K562 (cell line): ENCODE measurements at regions not wholly inside any gene's neighbourhood (a gene's known extent, or its start where the extent isn't known, plus 50 kb on each side); places are given as distances from the start of the nearest gene placed in this dataset.

Experiments used
- ATAC-seq: fragments of 200-7000 bp; cut with Tn5 transposase; 3 replicates; pipeline ENCODE4 v1.9.1; 2020; ENCODE audit warnings: moderate library complexity
- BruUV-seq: library from RNA; stranded (reverse); fragments of 400-500 nt; replicated peaks from 2 replicates; lab custom pipeline; 2021; lab: Mats Ljungman, UMichigan
- CTCF ChIA-PET: fragments of 300-600 bp; formaldehyde crosslinking; extraction: SDS; loops from one replicate; lab custom pipeline; 2021; ENCODE audit warnings: low intra/inter-chr PET ratio; lab: Yijun Ruan, JAX
- POLR2A ChIA-PET: fragments of 300-600, 350-650 bp; sonication (Branson Sonifier 250); formaldehyde crosslinking; extraction: SDS; loops from one replicate; lab custom pipeline; 2021; ENCODE audit warnings: antibody characterized with exemption, inconsistent platforms; lab: Yijun Ruan, JAX
- DNase-seq, 4 experiments: peaks; one replicate each; pipeline versions ENCODE4 v3.0.0 to v3.0.0-alpha.2; 2011 to 2018; ENCODE audit warnings: low spot score in 3 of 4, mixed read lengths in 3 of 4; ENCODE audit errors: extremely low read depth in 1 of 4
- FAIRE-seq: peaks from 2 replicates; lab custom pipeline; 2011; peaks lifted over from hg19 to GRCh38; lab: Jason Lieb, UNC
- H2AFZ ChIP-seq: 2 replicates; pipeline ENCODE4 v1.6.0; 2011; ENCODE audit warnings: low read depth, low read length, control low read depth, inconsistent platforms
- H3K27ac ChIP-seq: fragments of 200-600 bp; 3 replicates; pipeline ENCODE4 v1.8.0; 2011; ENCODE audit warnings: low read depth, mild to moderate bottlenecking, control low read depth, inconsistent platforms, low read length, moderate library complexity, mixed read lengths; ENCODE audit errors: extremely low read depth
- H3K27me3 ChIP-seq, 2 experiments: fragments of 300-600 bp in 1 of 2; 2 replicates in 1 of 2; 3 replicates in 1 of 2; pipeline versions ENCODE4 v1.6.0 to v1.8.0; 2011; ENCODE audit warnings: inconsistent platforms in 2 of 2, low read length in 2 of 2, mild to moderate bottlenecking in 1 of 2, mixed read lengths in 1 of 2, moderate library complexity in 1 of 2; ENCODE audit not compliant: control insufficient read depth in 2 of 2, insufficient read depth in 2 of 2
- H3K36me3 ChIP-seq: fragments of 300-600 bp; 3 replicates; pipeline ENCODE4 v1.8.0; 2011; ENCODE audit warnings: mild to moderate bottlenecking, low read length, inconsistent platforms; ENCODE audit not compliant: control insufficient read depth, insufficient read depth
- H3K4me1 ChIP-seq, 2 experiments: fragments of 200-600 bp in 1 of 2; replicated peaks in 1 of 2; 2 replicates in 1 of 2; 3 replicates in 1 of 2; pipeline versions ENCODE4 v1.5.1 to v1.8.0; 2011; ENCODE audit warnings: inconsistent platforms in 2 of 2, low read length in 2 of 2, mild to moderate bottlenecking in 1 of 2, mixed read lengths in 1 of 2, moderate library complexity in 1 of 2; ENCODE audit not compliant: control insufficient read depth in 2 of 2, insufficient read depth in 2 of 2
- H3K4me2 ChIP-seq: 2 replicates; pipeline ENCODE4 v1.6.1; 2011; ENCODE audit warnings: low read length, control low read depth, inconsistent platforms, mixed read lengths; ENCODE audit not compliant: insufficient read depth
- H3K4me3 ChIP-seq: fragments of 200-600 bp; sonication (generic), shearing (Covaris generic); 2 replicates; pipeline ENCODE4 v1.5.1; 2016; ENCODE audit warnings: control low read depth, inconsistent platforms
- H3K79me2 ChIP-seq: fragments of 200-600 bp; 3 replicates; pipeline ENCODE4 v1.8.0; 2011; ENCODE audit warnings: low read length, inconsistent platforms; ENCODE audit not compliant: control insufficient read depth, insufficient read depth
- H3K9ac ChIP-seq, 2 experiments: 2 replicates each; pipeline versions ENCODE4 v1.6.0 to v1.6.1; 2011; ENCODE audit warnings: low read depth in 2 of 2, low read length in 2 of 2, control low read depth in 1 of 2, inconsistent platforms in 1 of 2, mild to moderate bottlenecking in 1 of 2, mixed read lengths in 1 of 2; ENCODE audit not compliant: insufficient read depth in 1 of 2
- H3K9me1 ChIP-seq: one replicate; pipeline ENCODE4 v1.6.0; 2011; ENCODE audit warnings: inconsistent platforms, mild to moderate bottlenecking, low read length, moderate library complexity; ENCODE audit not compliant: control insufficient read depth, insufficient read depth
- H3K9me3 ChIP-seq: replicated peaks from 2 replicates; pipeline ENCODE4 v1.5.1; 2011; ENCODE audit warnings: low read depth, low read length, inconsistent platforms; ENCODE audit not compliant: control insufficient read depth, insufficient read depth
- H4K20me1 ChIP-seq: replicated peaks from 2 replicates; pipeline ENCODE4 v1.6.1; 2011; ENCODE audit warnings: low read length, inconsistent platforms, mixed read lengths; ENCODE audit not compliant: control insufficient read depth, insufficient read depth
- DEAF1 ChIP-seq: fragments of 450-650 bp; formaldehyde crosslinking; IDR thresholded peaks from 2 replicates; pipeline ENCODE4 v1.4.0; 2020; ENCODE audit warnings: mild to moderate bottlenecking, moderate library complexity
- DIDO1 ChIP-seq: fragments of 450-650 bp; IDR thresholded peaks from 2 replicates; pipeline ENCODE4 v1.6.1; 2016; ENCODE audit warnings: low read depth, missing biosample characterization, missing genetic modification characterization
- ELK3 ChIP-seq: fragments of 450-650 bp; formaldehyde crosslinking; IDR thresholded peaks from 2 replicates; pipeline ENCODE4 v1.4.0; 2020; ENCODE audit warnings: mild to moderate bottlenecking
- PTRF ChIP-seq: fragments of 450-650 bp; IDR thresholded peaks from 2 replicates; pipeline ENCODE4 v1.6.1; 2016; ENCODE audit warnings: mild to moderate bottlenecking, missing genetic modification characterization, missing compliant biosample characterization
- REST ChIP-seq, 2 experiments: fragments of 450-650 bp; formaldehyde crosslinking in 1 of 2; IDR thresholded peaks; 2 replicates each; pipeline versions ENCODE4 v1.4.0 to v1.6.1; 2014 to 2020; ENCODE audit warnings: mild to moderate bottlenecking in 2 of 2, borderline replicate concordance in 1 of 2, low read depth in 1 of 2
- SAFB ChIP-seq: fragments of 200-400 bp; formaldehyde crosslinking; IDR thresholded peaks from 2 replicates; pipeline ENCODE4 v1.6.1; 2017; ENCODE audit warnings: low read depth, low read length, borderline replicate concordance
- ZNF23 ChIP-seq: fragments of 250-450 bp; sonication (Bioruptor Pico); IDR thresholded peaks from 2 replicates; pipeline ENCODE4 v1.4.0; 2020; ENCODE audit warnings: mild to moderate bottlenecking
- WGBS: fragments of 100-300 bp; shearing (Covaris generic); methylation state at CpG from one replicate; pipeline ENCODE4 v1.1.6; 2016; ENCODE audit warnings: low coverage, mixed read lengths; ENCODE audit not compliant: insufficient coverage; ENCODE audit errors: missing lambda C conversion rate; 5-methylcytosine and 5-hydroxymethylcytosine counted together
- in situ Hi-C: fragments of 300-500 bp; cut with MboI; formaldehyde crosslinking; loops from 4 replicates; pipeline ENCODE4 v1.15.0; 2018; ENCODE audit warnings: inconsistent platforms, mixed read lengths
- intact Hi-C: fragments of 100-400 bp; cut with micrococcal nuclease; formaldehyde crosslinking; loops from 2 replicates; pipeline ENCODE4 v1.14.2; 2022
- TF ChIP-seq, protein P1 (sequence below): sonication (generic); IDR thresholded peaks from 2 replicates; pipeline ENCODE4 v1.6.1; 2016

- Histone ChIP-seq H3K4me2 (no peak overlapping the region), H3K27ac (no peak overlapping the region), H3K9me1 (no peaks in the 10 kb centered on the region), H2AFZ (no peak overlapping the region), H3K36me3 (no peaks in the 10 kb centered on the region), H3K9ac (no peak overlapping the region), H3K4me1 (no peaks in the 10 kb centered on the region), H3K4me3 (no peak overlapping the region), H3K9me3 (no peaks in the 10 kb centered on the region), H3K79me2 (no peaks in the 10 kb centered on the region), H3K27me3 (no peaks in the 10 kb centered on the region), H4K20me1 (no peaks in the 10 kb centered on the region)
- ATAC-seq (no peak), DNase-seq (no peak), FAIRE-seq (no peak)
- ChIA-PET POLR2A (no interaction called here), CTCF (no interaction called here)
- in situ Hi-C loops (no loop called here), intact Hi-C loops (no loop called here)
- BruUV-seq: no TSS peak
- TF ChIP-seq PTRF: no peak
- TF ChIP-seq, protein P1, sequence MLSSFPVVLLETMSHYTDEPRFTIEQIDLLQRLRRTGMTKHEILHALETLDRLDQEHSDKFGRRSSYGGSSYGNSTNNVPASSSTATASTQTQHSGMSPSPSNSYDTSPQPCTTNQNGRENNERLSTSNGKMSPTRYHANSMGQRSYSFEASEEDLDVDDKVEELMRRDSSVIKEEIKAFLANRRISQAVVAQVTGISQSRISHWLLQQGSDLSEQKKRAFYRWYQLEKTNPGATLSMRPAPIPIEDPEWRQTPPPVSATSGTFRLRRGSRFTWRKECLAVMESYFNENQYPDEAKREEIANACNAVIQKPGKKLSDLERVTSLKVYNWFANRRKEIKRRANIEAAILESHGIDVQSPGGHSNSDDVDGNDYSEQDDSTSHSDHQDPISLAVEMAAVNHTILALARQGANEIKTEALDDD: no peak
- no peak for TF ChIP-seq DEAF1
- no peak for TF ChIP-seq ZNF23 (CRISPR knock-in tag)
- TF ChIP-seq REST (IDR thresholded peaks at IDR 0.05; ENCODE audit: borderline replicate concordance): no peak
- TF ChIP-seq REST (CRISPR knock-in tag; IDR thresholded peaks at IDR 0.05; ENCODE audit: low read depth): no peak
- no peak for TF ChIP-seq DIDO1 (tag)
- TF ChIP-seq ELK3 (CRISPR knock-in tag): no peak
- TF ChIP-seq SAFB: no peak
- 0% methylated on average over 4 of the region's 4 CpGs for WGBS
These were observed 887.3 kb upstream of the TENM4 start for GRCh38 chr11:80327956-80328614.
